ENCODE measurements at regions not wholly inside any gene's neighbourhood (a gene's known extent, or its start where the extent isn't known, plus 50 kb on each side); places are given as distances from the start of the nearest gene placed in this dataset.

DNA sequence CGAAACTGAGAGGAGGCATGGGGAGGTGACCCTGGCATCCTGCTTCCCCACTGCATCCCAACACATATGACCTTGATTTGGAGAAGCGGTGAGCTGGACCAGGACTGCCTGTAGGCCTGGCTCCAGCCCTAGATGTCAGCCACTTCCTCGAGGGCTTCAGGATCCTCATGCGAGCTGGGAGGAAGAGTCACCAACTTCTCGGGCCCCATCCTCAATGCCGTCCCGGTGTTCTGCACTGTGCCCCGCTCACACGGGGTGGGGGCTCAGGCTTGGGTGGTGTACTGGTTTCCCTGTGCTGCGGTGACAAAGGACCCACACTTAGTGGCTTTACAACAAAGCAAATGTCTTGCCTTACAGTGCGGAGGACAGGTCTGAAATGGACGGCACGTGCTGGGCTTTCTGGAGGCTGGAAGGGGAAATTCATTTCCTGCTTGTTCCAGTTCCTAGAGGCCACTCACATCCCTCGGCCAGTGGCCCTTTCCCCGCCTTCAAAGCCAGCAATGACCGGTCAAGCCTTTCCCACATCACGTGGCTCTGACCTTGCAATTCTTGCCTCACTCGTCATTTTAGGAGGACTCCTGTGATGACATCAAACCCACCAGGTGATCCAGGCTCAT, 298.1 kb upstream of the RTL1 start:
- no peaks in the 10 kb centered on the region for H3K9me2 ChIP-seq (ENCODE audit: insufficient read depth)
- in situ Hi-C loops (cut with MboI) = no loop called here
- H3K9ac ChIP-seq = no peak overlapping the region
- H2AFZ ChIP-seq = no peak overlapping the region
- no peak overlapping the region for H3K27ac ChIP-seq
- no peaks in the 10 kb centered on the region for H3F3A ChIP-seq (ENCODE audit: insufficient read depth)
- 64 to 67% methylated on average over 15 to 18 of the region's 18 CpGs for WGBS, 2 experiments (ENCODE audit: low coverage in 1 of 2, low lambda C conversion rate in 2 of 2, missing lambda C conversion rate in 2 of 2)
- no peaks in the 10 kb centered on the region for H3K4me1 ChIP-seq (ENCODE audit: insufficient read depth)
- H3K79me2 ChIP-seq (ENCODE audit: insufficient read depth) = no peaks in the 10 kb centered on the region
- no peak overlapping the region for H3K4me3 ChIP-seq
- H3K9me3 ChIP-seq (ENCODE audit: low read depth) = no peaks in the 10 kb centered on the region
- H3K36me3 ChIP-seq (ENCODE audit: low read depth) = no peaks in the 10 kb centered on the region
- H4K20me1 ChIP-seq (ENCODE audit: insufficient read depth) = no peaks in the 10 kb centered on the region
- TF ChIP-seq EZH2phosphoT487 (IDR thresholded peaks at IDR 0.05; ENCODE audit: insufficient read depth, low read depth) = no peak
- DNase-seq = no peak
- H3K4me2 ChIP-seq (ENCODE audit: unreplicated experiment) = no peak overlapping the region
- no peaks in the 10 kb centered on the region for H3K27me3 ChIP-seq (replicated peaks; ENCODE audit: insufficient read depth)

DNA sequence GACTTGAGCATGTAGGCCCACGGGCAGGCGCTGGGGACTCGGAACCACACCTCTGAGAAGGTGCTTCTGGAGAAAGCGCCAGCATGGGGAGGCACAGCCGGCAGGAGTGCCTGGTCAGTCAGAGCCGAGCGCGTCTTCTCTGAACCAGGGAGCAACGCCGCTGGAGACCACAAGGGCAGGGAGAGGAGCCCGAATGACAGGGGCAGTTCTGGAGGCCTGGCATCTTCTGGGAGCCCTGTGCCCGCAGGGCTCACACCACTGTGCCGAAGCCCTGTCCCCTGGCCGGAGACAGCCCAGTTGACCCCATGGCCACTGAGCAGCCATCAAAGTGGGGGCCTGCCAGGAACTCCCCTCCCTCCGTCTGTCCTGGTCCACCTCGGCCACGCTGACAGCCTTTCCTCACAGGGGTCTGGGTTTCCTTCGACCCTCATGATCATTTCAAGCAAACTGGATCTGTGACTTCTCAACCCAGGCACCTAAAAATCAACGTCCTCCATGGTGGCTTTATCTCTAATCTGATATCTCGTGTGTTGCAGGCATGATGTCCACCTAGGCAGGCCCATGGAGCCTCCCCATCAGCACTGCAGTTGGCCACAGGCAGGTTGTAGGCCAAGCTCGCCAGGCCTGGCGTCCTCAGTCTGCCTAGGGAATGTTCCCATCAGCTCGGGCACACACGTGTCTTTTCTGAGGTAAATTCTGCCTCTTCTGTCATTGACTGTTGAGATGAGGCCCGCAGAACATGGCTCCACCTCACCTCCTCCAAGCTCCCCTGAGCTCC, 299.3 kb upstream of the RTL1 start:
- Histone ChIP-seq H3K4me3 (no peak overlapping the region), H3K79me2 (ENCODE audit: insufficient read depth) (no peaks in the 10 kb centered on the region), H3K9me2 (ENCODE audit: insufficient read depth) (no peaks in the 10 kb centered on the region), H3K36me3 (ENCODE audit: low read depth) (no peaks in the 10 kb centered on the region), H3F3A (ENCODE audit: insufficient read depth) (no peaks in the 10 kb centered on the region), H3K9ac (no peak overlapping the region), H3K4me1 (ENCODE audit: insufficient read depth) (no peaks in the 10 kb centered on the region), H3K9me3 (ENCODE audit: low read depth) (no peaks in the 10 kb centered on the region), H2AFZ (no peak overlapping the region), H4K20me1 (ENCODE audit: insufficient read depth) (no peaks in the 10 kb centered on the region), H3K4me2 (ENCODE audit: unreplicated experiment) (no peak overlapping the region), H3K27me3 (replicated peaks; ENCODE audit: insufficient read depth) (no peaks in the 10 kb centered on the region), H3K27ac (no peak overlapping the region)
- in situ Hi-C loops (cut with MboI) = no loop called here
- no peak for DNase-seq
- no peak for TF ChIP-seq EZH2 (IDR thresholded peaks at IDR 0.05; ENCODE audit: insufficient read depth, poor library complexity, severe bottlenecking)
- TF ChIP-seq EZH2phosphoT487 (IDR thresholded peaks at IDR 0.05; ENCODE audit: insufficient read depth, low read depth) = no peak
- WGBS, 2 experiments (ENCODE audit: low coverage in 1 of 2, low lambda C conversion rate in 2 of 2, missing lambda C conversion rate in 2 of 2) = 67 to 68% methylated on average over 22 to 24 of the region's 25 CpGs

DNA sequence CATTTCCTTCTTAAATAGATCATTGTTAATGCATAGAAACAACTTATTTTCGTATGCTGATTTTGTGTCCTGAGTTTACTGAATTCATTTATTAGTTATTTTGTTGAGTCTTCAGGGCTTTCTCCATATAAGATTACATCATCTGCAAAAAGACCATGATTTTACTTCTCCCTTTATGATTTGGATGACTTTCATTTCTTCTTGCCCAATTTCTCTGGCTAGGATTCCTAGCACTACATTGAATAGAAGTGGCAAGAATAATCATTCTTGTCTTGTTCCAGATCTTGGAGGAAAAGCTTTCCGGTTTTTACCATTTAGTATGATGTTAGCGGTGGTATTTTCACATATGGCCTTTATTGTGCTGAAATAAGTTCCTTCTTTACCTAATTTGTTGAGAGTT, 303.0 kb upstream of the RTL1 start:
- no peak overlapping the region for H3K4me3 ChIP-seq
- no peak overlapping the region for H3K27ac ChIP-seq
- no peak overlapping the region for H2AFZ ChIP-seq
- TF ChIP-seq EZH2phosphoT487 (IDR thresholded peaks at IDR 0.05; ENCODE audit: insufficient read depth, low read depth) (no peak), EZH2 (IDR thresholded peaks at IDR 0.05; ENCODE audit: insufficient read depth, poor library complexity, severe bottlenecking) (no peak)
- no peaks in the 10 kb centered on the region for H3K4me1 ChIP-seq (ENCODE audit: insufficient read depth)
- no peaks in the 10 kb centered on the region for H3K27me3 ChIP-seq (replicated peaks; ENCODE audit: insufficient read depth)
- in situ Hi-C loops (cut with MboI) = no loop called here
- H3K36me3 ChIP-seq (ENCODE audit: low read depth) = no peaks in the 10 kb centered on the region
- H3K9ac ChIP-seq = no peak overlapping the region
- H3F3A ChIP-seq (ENCODE audit: insufficient read depth) = no peaks in the 10 kb centered on the region
- H4K20me1 ChIP-seq (ENCODE audit: insufficient read depth) = no peaks in the 10 kb centered on the region
- H3K9me3 ChIP-seq (ENCODE audit: low read depth) = peaks cover 5% of the 10 kb centered on the region
- H3K4me2 ChIP-seq (ENCODE audit: unreplicated experiment) = no peak overlapping the region
- no peak for DNase-seq
- H3K79me2 ChIP-seq (ENCODE audit: insufficient read depth) = no peaks in the 10 kb centered on the region
- WGBS, 2 experiments (ENCODE audit: low coverage in 1 of 2, low lambda C conversion rate in 2 of 2, missing lambda C conversion rate in 2 of 2) = 6 to 9% methylated on average over 3 of the region's 3 CpGs
- no peaks in the 10 kb centered on the region for H3K9me2 ChIP-seq (ENCODE audit: insufficient read depth)

DNA sequence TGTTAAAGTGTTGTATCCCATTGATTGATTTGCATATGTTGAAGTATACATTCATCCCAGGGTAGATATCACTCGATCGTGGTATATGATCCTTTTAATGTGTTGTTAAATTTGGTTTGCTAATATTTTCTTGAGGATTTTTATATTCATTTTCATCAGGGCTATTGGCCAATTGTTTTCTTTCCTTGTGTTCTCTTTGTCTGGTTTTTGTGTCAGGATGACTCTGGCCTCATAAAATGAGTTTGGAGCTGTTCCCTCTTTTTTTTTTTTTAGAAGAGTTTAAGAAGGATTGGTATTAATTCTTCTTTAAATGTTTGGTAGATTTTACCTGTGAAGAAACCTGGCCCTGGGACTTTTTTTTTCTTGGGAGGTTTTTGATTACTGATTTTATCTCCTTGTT, 303.5 kb upstream of the RTL1 start:
- no peak overlapping the region for H3K4me2 ChIP-seq (ENCODE audit: unreplicated experiment)
- in situ Hi-C loops (cut with MboI) = no loop called here

More for the DNA sequence above, 303.5 kb upstream of the RTL1 start:
- H3K27ac ChIP-seq = no peak overlapping the region
- H3K9ac ChIP-seq = no peak overlapping the region
- no peaks in the 10 kb centered on the region for H4K20me1 ChIP-seq (ENCODE audit: insufficient read depth)
- peaks cover 5% of the 10 kb centered on the region for H3K9me3 ChIP-seq (ENCODE audit: low read depth)
- H2AFZ ChIP-seq = no peak overlapping the region
- no peak for TF ChIP-seq EZH2 (IDR thresholded peaks at IDR 0.05; ENCODE audit: insufficient read depth, poor library complexity, severe bottlenecking)
- no peak for TF ChIP-seq EZH2phosphoT487 (IDR thresholded peaks at IDR 0.05; ENCODE audit: insufficient read depth, low read depth)
- no peaks in the 10 kb centered on the region for H3K27me3 ChIP-seq (replicated peaks; ENCODE audit: insufficient read depth)
- no peaks in the 10 kb centered on the region for H3K36me3 ChIP-seq (ENCODE audit: low read depth)
- no peaks in the 10 kb centered on the region for H3K79me2 ChIP-seq (ENCODE audit: insufficient read depth)
- no peaks in the 10 kb centered on the region for H3K4me1 ChIP-seq (ENCODE audit: insufficient read depth)
- no peak for DNase-seq
- WGBS, 2 experiments (ENCODE audit: low coverage in 1 of 2, low lambda C conversion rate in 2 of 2, missing lambda C conversion rate in 2 of 2) = 0% methylated on average over 2 of the region's 2 CpGs
- no peak overlapping the region for H3K4me3 ChIP-seq
- no peaks in the 10 kb centered on the region for H3K9me2 ChIP-seq (ENCODE audit: insufficient read depth)
- no peaks in the 10 kb centered on the region for H3F3A ChIP-seq (ENCODE audit: insufficient read depth)
